ENCODE measurements at regions not wholly inside any gene's neighbourhood (a gene's known extent, or its start where the extent isn't known, plus 50 kb on each side); places are given as distances from the start of the nearest gene placed in this dataset.

DNA sequence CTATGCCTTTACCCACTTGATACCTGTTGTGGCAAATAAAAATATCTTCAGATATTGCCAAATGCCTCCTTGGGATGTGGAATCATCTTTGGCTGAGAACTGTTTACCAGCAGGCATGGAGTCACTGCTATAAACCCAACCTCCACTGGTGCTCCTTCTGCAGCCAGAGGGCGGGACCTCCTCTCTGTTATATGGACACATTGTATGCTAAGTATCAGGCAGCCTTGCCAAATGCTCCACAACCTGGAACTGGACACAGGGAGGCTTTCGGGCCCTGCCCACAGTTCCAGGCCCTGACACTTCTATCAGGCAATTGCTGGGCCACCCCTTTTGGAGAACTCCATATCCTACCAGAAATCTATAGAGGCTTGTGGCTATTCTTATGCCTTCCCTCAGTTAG lies 201.0 kb downstream of the TMX1 start:
- H3K79me2 ChIP-seq (ENCODE audit: control insufficient read depth, insufficient read depth, low read length) = no peaks in the 10 kb centered on the region
- H3K27me3 ChIP-seq (ENCODE audit: insufficient read depth, low read length, poor library complexity) = no peaks in the 10 kb centered on the region
- no peak overlapping the region for H3K4ac ChIP-seq (ENCODE audit: low read depth, low read length)
- H3K27ac ChIP-seq (ENCODE audit: low read depth, low read length) = no peak overlapping the region
- no peak overlapping the region for H2BK5ac ChIP-seq (ENCODE audit: low read length)
- no peak overlapping the region for H2BK15ac ChIP-seq (replicated peaks; ENCODE audit: low read depth)
- peak overlapping the region; percentile 40 for H3K18ac ChIP-seq (ENCODE audit: low read length)
- H3K23ac ChIP-seq (ENCODE audit: low read length) = no peak overlapping the region
- H2BK120ac ChIP-seq (ENCODE audit: low read depth, low read length) = no peak overlapping the region
- H2AK5ac ChIP-seq (ENCODE audit: low read length) = no peak overlapping the region
- H3K4me2 ChIP-seq (ENCODE audit: low read length) = no peak overlapping the region
- DNase-seq = peak; percentile 40
- H3K4me1 ChIP-seq (ENCODE audit: control insufficient read depth, low read depth, low read length) = peaks cover 7% of the 10 kb centered on the region
- no peaks in the 10 kb centered on the region for H3K36me3 ChIP-seq (ENCODE audit: control insufficient read depth, insufficient read depth, low read length)
- no peak overlapping the region for H3K56ac ChIP-seq (ENCODE audit: low read length)
- WGBS (ENCODE audit: extremely low coverage, insufficient coverage, low lambda C conversion rate) = no CpG with 5 or more reads among the region's 2 CpGs
- H3K79me1 ChIP-seq (ENCODE audit: low read length) = no peaks in the 10 kb centered on the region
- no peak overlapping the region for H4K5ac ChIP-seq (ENCODE audit: low read length)
- H3K4me3 ChIP-seq (ENCODE audit: low read length) = no peak overlapping the region
- H4K8ac ChIP-seq (ENCODE audit: low read depth, low read length) = no peak overlapping the region
- H3K9ac ChIP-seq (ENCODE audit: low read length) = no peak overlapping the region

DNA sequence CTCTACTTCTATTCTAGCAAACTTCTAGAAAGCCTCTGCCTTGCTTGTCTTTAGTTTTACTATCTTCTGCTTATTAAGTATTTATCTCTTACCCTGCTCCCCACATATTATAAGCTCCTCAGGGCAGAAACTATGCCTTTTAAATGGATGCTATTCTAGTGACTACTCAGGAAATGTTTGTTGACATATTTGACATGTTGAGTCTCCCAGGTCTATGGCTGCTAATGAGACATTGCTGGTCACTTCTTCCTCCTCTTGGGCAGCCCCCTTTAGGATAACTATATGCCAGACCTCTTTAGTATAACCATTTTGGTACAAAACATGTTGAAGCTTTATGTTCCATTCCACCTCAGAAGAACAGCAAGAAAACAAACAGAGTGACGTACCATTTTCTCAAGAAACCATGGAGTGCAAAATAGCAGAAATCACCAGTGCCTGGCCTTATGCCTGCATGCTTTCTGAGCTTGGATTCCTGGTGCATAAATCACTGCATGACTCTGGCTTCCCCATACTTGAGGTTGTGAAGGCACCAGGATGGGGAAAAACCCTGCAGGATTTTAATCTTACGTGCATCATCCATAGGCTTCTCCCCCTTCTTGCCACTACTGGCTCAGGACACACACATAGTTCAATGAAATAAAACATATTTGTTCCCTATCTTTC lies 202.6 kb downstream of the TMX1 start:
- Histone ChIP-seq H3K27me3 (ENCODE audit: insufficient read depth, low read length, poor library complexity) (no peaks in the 10 kb centered on the region), H4K8ac (ENCODE audit: low read depth, low read length) (no peak overlapping the region), H3K4ac (ENCODE audit: low read depth, low read length) (no peak overlapping the region), H3K27ac (ENCODE audit: low read depth, low read length) (no peak overlapping the region), H3K79me2 (ENCODE audit: control insufficient read depth, insufficient read depth, low read length) (no peaks in the 10 kb centered on the region), H3K4me3 (ENCODE audit: low read length) (no peak overlapping the region), H3K4me1 (ENCODE audit: control insufficient read depth, low read depth, low read length) (peaks cover 7% of the 10 kb centered on the region), H2AK5ac (ENCODE audit: low read length) (no peak overlapping the region), H2BK5ac (ENCODE audit: low read length) (no peak overlapping the region), H3K79me1 (ENCODE audit: low read length) (no peaks in the 10 kb centered on the region), H3K23ac (ENCODE audit: low read length) (no peak overlapping the region), H3K36me3 (ENCODE audit: control insufficient read depth, insufficient read depth, low read length) (no peaks in the 10 kb centered on the region), H2BK15ac (replicated peaks; ENCODE audit: low read depth) (peak overlapping the region; percentile 28), H3K9ac (ENCODE audit: low read length) (no peak overlapping the region), H3K18ac (ENCODE audit: low read length) (peak overlapping the region; percentile 9), H3K4me2 (ENCODE audit: low read length) (no peak overlapping the region), H3K56ac (ENCODE audit: low read length) (no peak overlapping the region), H2BK120ac (ENCODE audit: low read depth, low read length) (no peak overlapping the region), H4K5ac (ENCODE audit: low read length) (no peak overlapping the region)
- WGBS (ENCODE audit: extremely low coverage, insufficient coverage, low lambda C conversion rate) = no CpG with 5 or more reads among the region's 2 CpGs
- DNase-seq = no peak

DNA sequence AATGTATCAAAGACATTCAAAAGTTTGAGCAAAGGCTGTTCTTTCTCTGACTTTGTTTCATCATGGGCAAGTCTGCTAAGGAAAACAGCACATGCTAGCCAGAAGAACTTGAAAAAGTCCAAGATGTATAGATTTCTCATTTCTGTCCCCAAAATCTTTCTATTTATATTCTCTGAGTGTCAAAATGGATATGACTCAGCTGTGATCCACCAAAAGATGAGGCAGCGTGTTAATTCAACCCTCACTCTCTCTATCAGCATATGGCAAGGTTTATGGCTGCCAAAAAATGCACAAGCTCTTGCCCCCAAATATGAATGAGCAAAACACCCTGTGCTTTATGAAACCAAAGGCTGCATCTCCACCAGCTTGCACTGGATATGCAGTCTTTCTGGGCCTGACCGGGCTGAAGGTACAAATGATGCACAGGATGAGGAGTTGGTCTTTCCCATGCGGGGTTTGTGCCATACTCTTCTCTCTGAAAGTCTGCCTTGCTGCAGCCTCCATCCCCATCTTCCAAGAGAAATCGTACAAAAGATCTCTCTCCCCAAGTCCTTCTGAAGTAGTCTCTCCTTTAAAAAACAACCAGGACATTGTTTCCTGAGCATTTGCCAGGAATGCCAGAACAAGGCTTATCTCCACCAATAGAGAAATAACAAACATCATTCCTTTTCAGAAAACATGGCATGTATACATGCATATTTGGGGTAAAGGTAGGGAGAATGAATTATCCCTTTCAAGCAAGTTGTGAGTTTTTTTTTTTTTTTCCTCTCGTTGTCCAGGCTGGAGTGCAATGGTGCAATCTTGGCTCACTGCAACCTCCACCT lies 203.4 kb downstream of the TMX1 start:
- H3K56ac ChIP-seq (ENCODE audit: low read length) = no peak overlapping the region
- H3K27me3 ChIP-seq (ENCODE audit: insufficient read depth, low read length, poor library complexity) = no peaks in the 10 kb centered on the region
- H3K27ac ChIP-seq (ENCODE audit: low read depth, low read length) = no peak overlapping the region
- H4K8ac ChIP-seq (ENCODE audit: low read depth, low read length) = no peak overlapping the region
- no peak overlapping the region for H3K4me3 ChIP-seq (ENCODE audit: low read length)
- no CpG with 5 or more reads among the region's 5 CpGs for WGBS (ENCODE audit: extremely low coverage, insufficient coverage, low lambda C conversion rate)
- no peak overlapping the region for H2AK5ac ChIP-seq (ENCODE audit: low read length)
- no peak overlapping the region for H3K23ac ChIP-seq (ENCODE audit: low read length)
- no peak for DNase-seq
- no peak overlapping the region for H3K4ac ChIP-seq (ENCODE audit: low read depth, low read length)
- no peaks in the 10 kb centered on the region for H3K36me3 ChIP-seq (ENCODE audit: control insufficient read depth, insufficient read depth, low read length)
- no peak overlapping the region for H3K18ac ChIP-seq (ENCODE audit: low read length)
- H3K4me2 ChIP-seq (ENCODE audit: low read length) = no peak overlapping the region
- H2BK15ac ChIP-seq (replicated peaks; ENCODE audit: low read depth) = peak overlapping the region; percentile 28
- no peak overlapping the region for H3K9ac ChIP-seq (ENCODE audit: low read length)
- H4K5ac ChIP-seq (ENCODE audit: low read length) = no peak overlapping the region
- H2BK120ac ChIP-seq (ENCODE audit: low read depth, low read length) = no peak overlapping the region
- no peaks in the 10 kb centered on the region for H3K79me1 ChIP-seq (ENCODE audit: low read length)
- H3K79me2 ChIP-seq (ENCODE audit: control insufficient read depth, insufficient read depth, low read length) = no peaks in the 10 kb centered on the region
- H3K4me1 ChIP-seq (ENCODE audit: control insufficient read depth, low read depth, low read length) = peaks cover 7% of the 10 kb centered on the region
- no peak overlapping the region for H2BK5ac ChIP-seq (ENCODE audit: low read length)

- Histone ChIP-seq H3K4me3 (ENCODE audit: low read length) (no peak overlapping the region), H3K9ac (ENCODE audit: low read length) (no peak overlapping the region), H3K27ac (ENCODE audit: low read depth, low read length) (no peak overlapping the region), H2BK15ac (replicated peaks; ENCODE audit: low read depth) (no peak overlapping the region), H3K4me2 (ENCODE audit: low read length) (no peak overlapping the region), H3K23ac (ENCODE audit: low read length) (no peak overlapping the region), H2AK5ac (ENCODE audit: low read length) (no peak overlapping the region), H2BK120ac (ENCODE audit: low read depth, low read length) (no peak overlapping the region), H3K79me2 (ENCODE audit: control insufficient read depth, insufficient read depth, low read length) (no peaks in the 10 kb centered on the region), H3K56ac (ENCODE audit: low read length) (no peak overlapping the region), H3K27me3 (ENCODE audit: insufficient read depth, low read length, poor library complexity) (no peaks in the 10 kb centered on the region), H4K5ac (ENCODE audit: low read length) (no peak overlapping the region), H3K18ac (ENCODE audit: low read length) (no peak overlapping the region), H4K8ac (ENCODE audit: low read depth, low read length) (no peak overlapping the region), H3K4me1 (ENCODE audit: control insufficient read depth, low read depth, low read length) (peaks cover 4% of the 10 kb centered on the region), H2BK5ac (ENCODE audit: low read length) (no peak overlapping the region), H3K79me1 (ENCODE audit: low read length) (no peaks in the 10 kb centered on the region), H3K36me3 (ENCODE audit: control insufficient read depth, insufficient read depth, low read length) (no peaks in the 10 kb centered on the region), H3K4ac (ENCODE audit: low read depth, low read length) (no peak overlapping the region)
- DNase-seq = no peak
- WGBS (ENCODE audit: extremely low coverage, insufficient coverage, low lambda C conversion rate) = no CpG with 5 or more reads among the region's 9 CpGs
Measured at GRCh38 chr14:51444353-51445000, 204.4 kb downstream of the TMX1 start.

GRCh38 chr14:51445001-51445390 lies 204.9 kb downstream of the TMX1 start:
- Histone ChIP-seq H3K9ac (ENCODE audit: low read length) (no peak overlapping the region), H3K79me1 (ENCODE audit: low read length) (no peaks in the 10 kb centered on the region), H3K56ac (ENCODE audit: low read length) (no peak overlapping the region), H3K23ac (ENCODE audit: low read length) (no peak overlapping the region), H3K27ac (ENCODE audit: low read depth, low read length) (no peak overlapping the region), H2BK15ac (replicated peaks; ENCODE audit: low read depth) (no peak overlapping the region), H3K27me3 (ENCODE audit: insufficient read depth, low read length, poor library complexity) (no peaks in the 10 kb centered on the region), H4K5ac (ENCODE audit: low read length) (no peak overlapping the region), H3K4ac (ENCODE audit: low read depth, low read length) (no peak overlapping the region), H4K8ac (ENCODE audit: low read depth, low read length) (no peak overlapping the region), H3K4me2 (ENCODE audit: low read length) (no peak overlapping the region), H2AK5ac (ENCODE audit: low read length) (no peak overlapping the region), H2BK120ac (ENCODE audit: low read depth, low read length) (no peak overlapping the region), H3K36me3 (ENCODE audit: control insufficient read depth, insufficient read depth, low read length) (no peaks in the 10 kb centered on the region), H3K4me1 (ENCODE audit: control insufficient read depth, low read depth, low read length) (peaks cover 3% of the 10 kb centered on the region), H3K4me3 (ENCODE audit: low read length) (no peak overlapping the region), H3K79me2 (ENCODE audit: control insufficient read depth, insufficient read depth, low read length) (no peaks in the 10 kb centered on the region), H3K18ac (ENCODE audit: low read length) (no peak overlapping the region), H2BK5ac (ENCODE audit: low read length) (no peak overlapping the region)
- DNase-seq = no peak
- no CpG with 5 or more reads among the region's 3 CpGs for WGBS (ENCODE audit: extremely low coverage, insufficient coverage, low lambda C conversion rate)
